Stimulated activated memory B cell treated with anti-CD40 and anti-IgM and Interleukin-4, amounts not matched to agents 10 μg/mL and 1 μg/mL and 100 μg/mL, for 72 hours (primary cell): ENCODE measurements at regions not wholly inside any gene's neighbourhood (a gene's known extent, or its start where the extent isn't known, plus 50 kb on each side); places are given as distances from the start of the nearest gene placed in this dataset.

Experiments
- ATAC-seq: fragments of 150-1000 bp; cut with Tn5 transposase; 2 replicates; pipeline ENCODE4 v1.10.0; 2021
- H3K27ac Mint-ChIP-seq: one replicate; pipeline ENCODE4 v1.8.0; 2022; ENCODE audit warnings: mild to moderate bottlenecking, mixed read lengths
- H3K27me3 Mint-ChIP-seq: one replicate; pipeline ENCODE4 v1.8.0; 2022; ENCODE audit warnings: mixed read lengths
- H3K36me3 Mint-ChIP-seq: one replicate; pipeline ENCODE4 v1.8.0; 2022; ENCODE audit warnings: mixed read lengths
- H3K4me1 Mint-ChIP-seq: one replicate; pipeline ENCODE4 v1.8.0; 2022; ENCODE audit warnings: mixed read lengths
- H3K4me3 Mint-ChIP-seq: one replicate; pipeline ENCODE4 v1.8.0; 2022; ENCODE audit warnings: mild to moderate bottlenecking, moderate library complexity, mixed read lengths
- H3K9me3 Mint-ChIP-seq: one replicate; pipeline ENCODE4 v1.8.0; 2022; ENCODE audit warnings: mixed read lengths

DNA sequence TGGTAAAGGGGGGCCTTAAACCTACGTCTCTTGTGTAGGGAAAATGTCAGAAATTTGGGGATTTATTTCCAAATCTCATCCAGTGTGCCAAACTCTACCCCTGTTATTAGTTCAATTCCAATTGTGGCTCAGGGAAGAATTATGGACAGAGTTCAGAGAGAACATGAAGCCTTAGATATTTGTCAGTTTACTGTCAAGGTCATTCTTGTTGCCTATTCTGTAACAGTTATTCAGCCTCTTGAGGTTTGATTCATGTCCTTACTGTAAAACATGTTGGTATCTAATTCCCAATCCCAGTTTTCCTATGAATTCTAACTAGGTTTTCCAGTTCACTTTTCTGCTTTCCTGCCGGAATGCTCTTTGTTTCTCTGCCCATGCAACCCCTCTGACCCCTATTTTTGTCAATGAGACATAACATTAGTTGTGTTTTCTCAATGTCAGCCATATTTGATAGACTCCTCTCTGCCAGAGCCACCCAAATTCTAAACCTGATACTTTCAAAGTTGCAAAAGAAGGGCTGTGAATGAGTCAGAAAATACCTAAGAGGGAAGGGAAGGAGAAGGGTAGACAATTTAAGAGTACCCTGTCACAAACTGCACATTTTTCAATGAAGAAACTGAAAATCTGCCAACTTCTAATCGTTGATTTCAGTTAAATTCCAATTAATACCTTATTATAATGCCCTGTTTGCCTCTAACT lies 52.4 kb downstream of the ATOSA start:
- H3K9me3 Mint-ChIP-seq, result no peaks in the 10 kb centered on the region
- ATAC-seq, result no peak
- H3K27me3 Mint-ChIP-seq, result no peaks in the 10 kb centered on the region
- peaks cover 38% of the 10 kb centered on the region for H3K36me3 Mint-ChIP-seq
- no peak overlapping the region for H3K27ac Mint-ChIP-seq
- H3K4me1 Mint-ChIP-seq, result peaks cover 19% of the 10 kb centered on the region
- no peak overlapping the region for H3K4me3 Mint-ChIP-seq

DNA sequence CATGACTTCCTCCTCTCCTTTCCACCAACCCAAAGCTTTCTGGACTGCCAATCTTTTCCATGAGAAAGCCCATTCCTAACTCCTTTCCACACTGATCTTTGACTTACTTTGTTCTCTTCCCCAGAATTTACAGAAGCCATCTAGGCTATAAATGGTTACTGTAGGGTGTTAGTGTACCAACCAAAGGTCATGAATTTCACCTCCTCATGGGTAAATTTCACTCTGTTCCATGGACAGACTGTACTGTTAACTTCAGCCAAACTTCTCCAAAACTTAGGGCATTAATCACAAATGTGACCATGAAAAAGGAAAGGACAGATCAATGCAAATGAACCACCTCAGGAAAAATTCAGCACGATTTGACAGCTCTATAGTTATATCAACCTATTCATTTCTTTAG lies 54.9 kb downstream of the ATOSA start:
- Mint-ChIP-seq H3K4me1 (peaks cover 19% of the 10 kb centered on the region), H3K9me3 (no peaks in the 10 kb centered on the region), H3K36me3 (peaks cover 61% of the 10 kb centered on the region), H3K4me3 (no peak overlapping the region), H3K27ac (peak overlapping the region; percentile 14), H3K27me3 (no peaks in the 10 kb centered on the region)
- ATAC-seq, result no peak

DNA sequence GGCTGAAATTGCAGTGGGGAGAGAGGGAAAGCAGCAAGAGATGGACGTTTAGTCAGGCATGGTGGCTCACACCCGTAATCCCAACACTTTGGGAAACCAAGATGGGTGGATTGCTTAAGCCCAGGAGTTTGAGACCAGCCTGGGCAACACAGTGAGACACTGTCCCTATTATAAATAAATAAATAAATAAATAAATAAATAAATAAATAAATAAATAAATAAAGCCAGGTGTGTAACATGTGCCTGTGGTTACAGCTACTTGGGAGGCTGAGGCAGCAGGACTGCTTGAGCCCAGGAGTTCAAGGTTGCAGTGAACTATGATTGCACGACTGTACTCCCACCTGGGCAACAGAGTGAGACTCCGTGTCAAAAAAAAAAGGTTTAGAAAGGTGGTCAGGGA lies 54.0 kb upstream of the ARPP19 start:
- no peak overlapping the region for H3K4me3 Mint-ChIP-seq
- H3K9me3 Mint-ChIP-seq, result no peaks in the 10 kb centered on the region
- peaks cover 61% of the 10 kb centered on the region for H3K36me3 Mint-ChIP-seq

DNA sequence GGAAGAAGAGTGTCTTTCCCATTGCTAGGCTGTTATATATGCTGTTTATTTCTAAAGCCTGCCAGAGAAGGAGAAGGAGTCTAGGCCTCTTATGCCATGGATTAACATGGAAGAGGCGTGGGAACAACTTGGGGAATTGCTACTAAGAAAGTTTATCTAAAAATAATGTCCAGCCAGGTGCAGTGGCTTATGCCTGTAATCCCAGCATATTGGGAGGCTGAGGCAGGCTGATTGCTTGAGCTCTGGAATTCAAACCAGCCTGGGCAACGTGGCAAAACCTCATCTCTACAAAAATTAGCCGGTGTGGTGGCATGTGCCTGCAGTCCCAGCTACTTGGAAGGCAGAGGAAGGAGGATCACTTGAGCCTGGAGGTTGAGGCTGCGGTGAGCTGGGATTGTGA lies 51.7 kb upstream of the ARPP19 start:
- H3K9me3 Mint-ChIP-seq, result no peaks in the 10 kb centered on the region
- H3K4me1 Mint-ChIP-seq, result peaks cover 12% of the 10 kb centered on the region
- no peak overlapping the region for H3K27ac Mint-ChIP-seq
- no peaks in the 10 kb centered on the region for H3K27me3 Mint-ChIP-seq
- ATAC-seq, result no peak
- H3K4me3 Mint-ChIP-seq, result no peak overlapping the region
- H3K36me3 Mint-ChIP-seq, result peaks cover 53% of the 10 kb centered on the region

More for the DNA sequence above, 54.0 kb upstream of the ARPP19 start:
- peaks cover 19% of the 10 kb centered on the region for H3K4me1 Mint-ChIP-seq
- no peaks in the 10 kb centered on the region for H3K27me3 Mint-ChIP-seq
- no peak for ATAC-seq
- H3K27ac Mint-ChIP-seq, result peak overlapping the region; percentile 4
